H1 (cell line): ENCODE measurements at regions not wholly inside any gene's neighbourhood (a gene's known extent, or its start where the extent isn't known, plus 50 kb on each side); places are given as distances from the start of the nearest gene placed in this dataset.

ENCODE experiments used
- CTCF ChIA-PET: fragments of 300-600 bp; sonication (Branson Sonifier 250); formaldehyde crosslinking; loops from one replicate; lab custom pipeline; 2021; ENCODE audit not compliant: partially characterized antibody; lab: Charles Lee
- POLR2A ChIA-PET: fragments of 300-600 bp; sonication (Branson Sonifier 250); formaldehyde crosslinking; loops from one replicate; lab custom pipeline; 2021; ENCODE audit warnings: inconsistent platforms; ENCODE audit not compliant: partially characterized antibody; lab: Charles Lee
- DNase-seq, 2 experiments: peaks; one replicate each; pipeline versions ENCODE4 v3.0.0 to v3.0.0-alpha.2; 2010 to 2022; ENCODE audit warnings: low spot score in 2 of 2, low read depth in 1 of 2, mixed read lengths in 1 of 2
- FAIRE-seq: peaks from 2 replicates; lab custom pipeline; 2011; peaks lifted over from hg19 to GRCh38; lab: Jason Lieb, UNC
- H2AFZ ChIP-seq: 2 replicates; pipeline ENCODE4 v1.8.1; 2012; ENCODE audit warnings: low read length, inconsistent platforms
- H2AK5ac ChIP-seq: 2 replicates; pipeline ENCODE4 v1.6.1; 2013; ENCODE audit warnings: low read depth, low read length
- H2BK120ac ChIP-seq: replicated peaks from 2 replicates; pipeline ENCODE3; 2013; ENCODE audit warnings: low read depth, low read length, inconsistent platforms
- H2BK12ac ChIP-seq: 2 replicates; pipeline ENCODE4 v1.6.1; 2013; ENCODE audit warnings: low read depth, low read length
- H2BK15ac ChIP-seq: 2 replicates; pipeline ENCODE4 v1.6.1; 2013; ENCODE audit warnings: low read length
- H2BK20ac ChIP-seq: 2 replicates; pipeline ENCODE4 v1.6.1; 2013; ENCODE audit warnings: low read length
- H2BK5ac ChIP-seq: 2 replicates; pipeline ENCODE4 v1.6.1; 2013; ENCODE audit warnings: low read depth, low read length
- H3K14ac ChIP-seq: 2 replicates; pipeline ENCODE4 v1.6.1; 2013; ENCODE audit warnings: inconsistent platforms; ENCODE audit not compliant: insufficient read length
- H3K18ac ChIP-seq: 2 replicates; pipeline ENCODE4 v1.6.1; 2013; ENCODE audit warnings: low read length; ENCODE audit errors: extremely low read depth
- H3K23ac ChIP-seq: 2 replicates; pipeline ENCODE4 v1.6.1; 2013; ENCODE audit warnings: inconsistent platforms; ENCODE audit not compliant: insufficient read length
- H3K23me2 ChIP-seq: 2 replicates; pipeline ENCODE4 v1.6.1; 2013; ENCODE audit warnings: low read depth, low read length
- H3K27ac ChIP-seq: 2 replicates; pipeline ENCODE4 v1.6.1; 2011; ENCODE audit warnings: low read depth, low read length, inconsistent platforms
- H3K27me3 ChIP-seq, 4 experiments: replicated peaks in 1 of 4; 1 replicate in 1 of 4; 2 replicates in 3 of 4; pipeline versions ENCODE4 v1.6.1 to v1.8.1; 2011 to 2013; ENCODE audit warnings: low read length in 3 of 4, mild to moderate bottlenecking in 3 of 4, inconsistent platforms in 2 of 4, mixed read lengths in 2 of 4, moderate library complexity in 1 of 4; ENCODE audit not compliant: control insufficient read depth in 3 of 4, insufficient read depth in 3 of 4; ENCODE audit errors: extremely low read depth in 1 of 4
- H3K36me3 ChIP-seq, 4 experiments: 2 replicates each; pipeline versions ENCODE4 v1.6.1 to v1.8.1; 2011 to 2013; ENCODE audit warnings: mild to moderate bottlenecking in 4 of 4, low read length in 3 of 4, moderate library complexity in 2 of 4, control low read depth in 1 of 4, inconsistent platforms in 1 of 4; ENCODE audit not compliant: insufficient read depth in 4 of 4, control insufficient read depth in 2 of 4
- H3K4ac ChIP-seq: replicated peaks from 2 replicates; pipeline ENCODE3; 2013; ENCODE audit warnings: low read length, low read depth, mixed read lengths, inconsistent platforms; ENCODE audit not compliant: insufficient read length
- H3K4me1 ChIP-seq, 4 experiments: replicated peaks in 1 of 4; 1 replicate in 1 of 4; 2 replicates in 3 of 4; pipeline versions ENCODE4 v1.6.1 to v1.8.1; 2011 to 2013; ENCODE audit warnings: low read length in 3 of 4, inconsistent platforms in 2 of 4, mixed read lengths in 1 of 4; ENCODE audit not compliant: insufficient read depth in 4 of 4, control insufficient read depth in 3 of 4
- H3K4me2 ChIP-seq, 2 experiments: 2 replicates each; pipeline versions ENCODE4 v1.6.1 to v1.8.1; 2011 to 2013; ENCODE audit warnings: low read depth in 2 of 2, low read length in 2 of 2, control low read depth in 1 of 2, inconsistent platforms in 1 of 2, mild to moderate bottlenecking in 1 of 2; ENCODE audit not compliant: insufficient read depth in 1 of 2
- H3K4me3 ChIP-seq, 4 experiments: fragments of 200-600, 300-600 bp in 1 of 4; sonication (generic), shearing (Covaris generic), sonication (Bioruptor Twin) in 1 of 4; 2 replicates each; pipeline versions ENCODE4 v1.5.1 to v1.8.1; 2011 to 2016; ENCODE audit warnings: low read length in 4 of 4, low read depth in 3 of 4, control low read depth in 2 of 4, inconsistent platforms in 2 of 4, mild to moderate bottlenecking in 2 of 4, mixed read lengths in 1 of 4, moderate library complexity in 1 of 4; ENCODE audit not compliant: insufficient read depth in 2 of 4; ENCODE audit errors: extremely low read depth in 1 of 4
- H3K56ac ChIP-seq: replicated peaks from 2 replicates; pipeline ENCODE3; 2013; ENCODE audit warnings: low read depth, mild to moderate bottlenecking, mixed read lengths, low read length, inconsistent platforms; ENCODE audit not compliant: insufficient read length
- H3K79me1 ChIP-seq: 2 replicates; pipeline ENCODE4 v1.6.1; 2013; ENCODE audit warnings: low read depth, low read length, control low read depth
- H3K79me2 ChIP-seq, 2 experiments: 2 replicates each; pipeline versions ENCODE4 v1.6.1 to v1.8.1; 2012 to 2013; ENCODE audit warnings: low read length in 2 of 2, mild to moderate bottlenecking in 2 of 2, inconsistent platforms in 1 of 2; ENCODE audit not compliant: insufficient read depth in 2 of 2, control insufficient read depth in 1 of 2
- H3K9ac ChIP-seq, 4 experiments: replicated peaks in 1 of 4; 1 replicate in 1 of 4; 2 replicates in 3 of 4; pipeline versions ENCODE4 v1.6.1 to v1.8.1; 2011 to 2013; ENCODE audit warnings: low read depth in 3 of 4, low read length in 3 of 4, control low read depth in 2 of 4, mild to moderate bottlenecking in 2 of 4, moderate library complexity in 2 of 4, inconsistent platforms in 1 of 4; ENCODE audit errors: extremely low read depth in 1 of 4
- H3K9me3 ChIP-seq, 2 experiments: 2 replicates each; pipeline versions ENCODE4 v1.6.1 to v1.8.1; 2012 to 2013; ENCODE audit warnings: mild to moderate bottlenecking in 2 of 2, moderate library complexity in 2 of 2, control low read depth in 1 of 2, inconsistent platforms in 1 of 2, low read depth in 1 of 2, low read length in 1 of 2, mixed read lengths in 1 of 2; ENCODE audit not compliant: insufficient read depth in 2 of 2
- H4K20me1 ChIP-seq, 2 experiments: replicated peaks in 1 of 2; 2 replicates each; pipeline versions ENCODE3 to v1.8.1; 2011 to 2013; ENCODE audit warnings: inconsistent platforms in 2 of 2, low read length in 2 of 2, mild to moderate bottlenecking in 1 of 2; ENCODE audit not compliant: insufficient read depth in 2 of 2, control insufficient read depth in 1 of 2
- H4K5ac ChIP-seq: 2 replicates; pipeline ENCODE4 v1.6.1; 2013; ENCODE audit warnings: low read length, low read depth, mixed read lengths, inconsistent platforms; ENCODE audit not compliant: insufficient read length
- H4K8ac ChIP-seq: 2 replicates; pipeline ENCODE4 v1.8.0; 2013; ENCODE audit warnings: mild to moderate bottlenecking, moderate library complexity, low read length, inconsistent platforms; ENCODE audit not compliant: insufficient read depth; ENCODE audit errors: extremely low read depth
- H4K91ac ChIP-seq: replicated peaks from 2 replicates; pipeline ENCODE3; 2013; ENCODE audit warnings: low read length, mixed read lengths, inconsistent platforms; ENCODE audit not compliant: insufficient read length
- CEBPB ChIP-seq: IDR thresholded peaks from 2 replicates; pipeline ENCODE4 v1.6.1; 2012; ENCODE audit warnings: low read depth, low read length
- RBBP5 ChIP-seq: IDR thresholded peaks from 2 replicates; pipeline ENCODE4 v1.7.1; 2012; ENCODE audit warnings: low read depth, mild to moderate bottlenecking, inconsistent platforms, low read length, moderate library complexity, borderline replicate concordance
- TEAD4 ChIP-seq: IDR thresholded peaks from 2 replicates; pipeline ENCODE4 v1.6.1; 2012; ENCODE audit warnings: low read depth, low read length, inconsistent platforms, mixed read lengths
- WGBS, 2 experiments: shearing (Covaris generic) in 1 of 2; methylation state at CpG; one replicate each; pipeline versions ENCODE4 v1.1.6 to v1.1.7; 2013 to 2015; ENCODE audit warnings: low lambda C conversion rate in 2 of 2, mixed read lengths in 2 of 2, inconsistent platforms in 1 of 2, low coverage in 1 of 2, missing lambda C conversion rate in 1 of 2; ENCODE audit not compliant: insufficient replicate concordance in 2 of 2, insufficient coverage in 1 of 2, insufficient read length in 1 of 2; ENCODE audit errors: extremely low coverage in 1 of 2, missing lambda C conversion rate in 1 of 2; 5-methylcytosine and 5-hydroxymethylcytosine counted together

GRCh38 chr2:226483143-226483542 is 316.5 kb downstream of the IRS1 start:
- H3K4me3 ChIP-seq: peak overlapping the region in 1 of 4 experiments; percentile 4; a peak in 2 of 8 replicates
- H3K4me2 ChIP-seq: peak overlapping the region; percentile 31 to 48
- no peaks in the 10 kb centered on the region for H3K79me2 ChIP-seq
- H4K91ac ChIP-seq: peak overlapping the region; percentile 14
- no peak overlapping the region for H3K14ac ChIP-seq
- no peak for TF ChIP-seq TEAD4
- TF ChIP-seq RBBP5: 0 out of 2 replicates have a peak, but pooled peaks have one; percentile 1
- 0 out of 2 replicates have a peak, but pooled peaks have one; percentile 36 for TF ChIP-seq CEBPB
- peak overlapping the region; percentile 99 for H2BK12ac ChIP-seq
- CTCF ChIA-PET: interaction anchor here (1.2 kb wide), 1 partner anchor 319 kb away, joined by 4 read pairs; no protein-coding TSS in a partner anchor
- peak overlapping the region; percentile 74 for H4K5ac ChIP-seq
- H3K18ac ChIP-seq: peak overlapping the region; percentile 48
- H3K4ac ChIP-seq: peak overlapping the region; percentile 47
- peaks cover 7 to 13% (median 10%) of the 10 kb centered on the region in 4 experiments; a peak in 4 of 7 replicates for H3K4me1 ChIP-seq
- no peaks in the 10 kb centered on the region for H3K23me2 ChIP-seq
- H3K9ac ChIP-seq: peak overlapping the region in 1 of 4 experiments; percentile 45; a peak in 1 of 7 replicates
- no peak overlapping the region for H3K56ac ChIP-seq
- DNase-seq: no peak
- H2BK120ac ChIP-seq: peak overlapping the region; percentile 91
- H2AK5ac ChIP-seq: peak overlapping the region; percentile 20; the same call in 1 of the 2 replicates
- POLR2A ChIA-PET: interaction anchor here (0.6 to 1.4 kb wide), 2 partner anchors 120 to 306 kb away, joined by 3 to 4 read pairs; no protein-coding TSS in a partner anchor
- H3K23ac ChIP-seq: no peak overlapping the region
- peak overlapping the region; percentile 9; the same call in 1 of the 2 replicates for H2AFZ ChIP-seq
- no peaks in the 10 kb centered on the region for H3K36me3 ChIP-seq
- peak; percentile 66 for FAIRE-seq
- H3K9me3 ChIP-seq: no peaks in the 10 kb centered on the region
- peak overlapping the region; percentile 36; the same call in 1 of the 2 replicates for H2BK20ac ChIP-seq
- H3K27ac ChIP-seq: 0 out of 2 replicates have a peak overlapping the region, but pooled peaks have one; percentile 58
- no peaks in the 10 kb centered on the region for H4K20me1 ChIP-seq
- no peak overlapping the region for H4K8ac ChIP-seq
- peak overlapping the region; percentile 90 for H2BK5ac ChIP-seq
- 36% methylated on average over 5 of the region's 5 CpGs; no CpG with 5 or more reads in 1 of the 2 experiments for WGBS, 2 experiments
- no peaks in the 10 kb centered on the region for H3K79me1 ChIP-seq
- H2BK15ac ChIP-seq: no peak overlapping the region
- no peaks in the 10 kb centered on the region for H3K27me3 ChIP-seq
